Fibroblast of skin of right quadriceps (primary cell): ENCODE measurements at regions not wholly inside any gene's neighbourhood (a gene's known extent, or its start where the extent isn't known, plus 50 kb on each side); places are given as distances from the start of the nearest gene placed in this dataset.
"Not testable (repeated sequence)": the region's sequence is repeated elsewhere in the genome, so short reads cannot be mapped to it uniquely, and the experiment has no call there.

Experiments used
- DNase-seq: peaks from one replicate; pipeline ENCODE4 v3.0.0-alpha.2; 2013

GRCh38 chr9:81335879-81336421 is 353.4 kb downstream of the TLE1 start:
- DNase-seq, result no peak

GRCh38 chr9:81321551-81321950 is 367.8 kb downstream of the TLE1 start:
- no peak for DNase-seq

- no peak for DNase-seq
Measured at GRCh38 chr9:81320909-81321482, 368.4 kb downstream of the TLE1 start.

GRCh38 chr9:81318571-81318970 is 370.8 kb downstream of the TLE1 start:
- peak; percentile 9 for DNase-seq

- DNase-seq, result no peak
Measured at GRCh38 chr9:81317939-81318338, 371.4 kb downstream of the TLE1 start.

- no peak for DNase-seq
Measured at GRCh38 chr9:81317223-81317622, 372.1 kb downstream of the TLE1 start.

GRCh38 chr9:81314490-81314889 is 374.9 kb downstream of the TLE1 start:
- no peak for DNase-seq

- DNase-seq, result no peak
Measured at GRCh38 chr9:81313877-81314276, 375.5 kb downstream of the TLE1 start.

- DNase-seq, result no peak
Measured at GRCh38 chr9:81312346-81312745, 377.0 kb downstream of the TLE1 start.

GRCh38 chr9:81308404-81308803 is 380.9 kb downstream of the TLE1 start:
- no peak for DNase-seq

GRCh38 chr9:81307791-81308190 is 381.6 kb downstream of the TLE1 start:
- DNase-seq, result not testable (repeated sequence)

GRCh38 chr9:81305561-81306182 is 383.7 kb downstream of the TLE1 start:
- DNase-seq, result no peak

- DNase-seq, result no peak
Measured at GRCh38 chr9:81303658-81304057, 385.7 kb downstream of the TLE1 start.

- DNase-seq, result no peak
Measured at GRCh38 chr9:81293651-81294050, 395.7 kb downstream of the TLE1 start.

GRCh38 chr9:81292056-81292805 is 397.1 kb downstream of the TLE1 start:
- DNase-seq, result no peak

GRCh38 chr9:81289622-81290021 is 399.7 kb downstream of the TLE1 start:
- DNase-seq, result no peak

GRCh38 chr9:81268048-81268447 is 421.3 kb downstream of the TLE1 start:
- DNase-seq, result peak; percentile 44

GRCh38 chr9:81266674-81267073 is 422.7 kb downstream of the TLE1 start:
- peak; percentile 54 for DNase-seq

GRCh38 chr9:81266086-81266485 is 423.3 kb downstream of the TLE1 start:
- peak; percentile 29 for DNase-seq

- DNase-seq, result no peak
Measured at GRCh38 chr9:81264516-81264915, 424.8 kb downstream of the TLE1 start.

GRCh38 chr9:81259896-81260295 is 429.5 kb downstream of the TLE1 start:
- DNase-seq, result no peak

- DNase-seq, result no peak
Measured at GRCh38 chr9:81256368-81256767, 433.0 kb downstream of the TLE1 start.

GRCh38 chr9:81250606-81251005 is 438.7 kb downstream of the TLE1 start:
- DNase-seq, result no peak

- DNase-seq, result no peak
Measured at GRCh38 chr9:81250041-81250440, 439.3 kb downstream of the TLE1 start.
